ENCODE measurements at regions not wholly inside any gene's neighbourhood (a gene's known extent, or its start where the extent isn't known, plus 50 kb on each side); places are given as distances from the start of the nearest gene placed in this dataset.

DNA sequence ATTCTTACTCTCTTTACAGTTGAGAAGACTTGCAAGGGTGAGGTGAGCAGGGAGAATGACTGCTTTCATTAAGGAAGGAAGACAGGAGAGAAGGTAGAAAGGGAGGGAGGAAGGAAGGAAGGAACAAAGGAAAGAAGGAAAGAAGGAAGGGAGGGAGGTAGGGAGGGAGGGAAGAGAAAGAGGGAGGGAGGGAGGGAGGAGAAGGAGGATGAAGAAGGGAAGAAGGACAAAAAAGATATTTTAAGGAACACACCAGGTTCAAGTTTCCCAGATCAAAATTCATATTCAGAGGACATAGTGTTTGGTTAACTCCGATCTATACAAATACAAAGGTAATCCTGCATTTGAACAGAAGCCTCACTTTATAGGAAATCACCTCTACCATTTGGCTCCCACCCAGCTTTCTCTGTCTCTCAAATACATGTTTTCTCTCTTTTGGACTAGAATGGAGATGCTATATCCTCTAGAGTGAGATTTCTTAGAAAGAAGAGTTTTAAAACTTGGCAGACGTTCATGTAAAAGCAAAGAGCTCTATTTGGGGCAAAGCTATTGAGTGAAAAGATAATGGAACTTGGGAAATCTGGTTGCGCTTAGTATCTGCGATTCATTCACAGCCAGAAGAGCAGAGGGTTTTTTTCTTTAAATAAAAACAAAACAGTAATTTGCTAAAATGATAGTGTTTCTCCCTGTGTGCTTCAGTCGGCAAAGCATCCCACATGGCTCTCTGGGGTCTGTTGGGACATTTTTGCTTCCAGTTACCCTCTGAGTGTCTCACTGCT, 261.9 kb upstream of the LYZL1 start:
- DNase-seq = no peak
- intact Hi-C loops (cut with DNase I) = no loop called here

DNA sequence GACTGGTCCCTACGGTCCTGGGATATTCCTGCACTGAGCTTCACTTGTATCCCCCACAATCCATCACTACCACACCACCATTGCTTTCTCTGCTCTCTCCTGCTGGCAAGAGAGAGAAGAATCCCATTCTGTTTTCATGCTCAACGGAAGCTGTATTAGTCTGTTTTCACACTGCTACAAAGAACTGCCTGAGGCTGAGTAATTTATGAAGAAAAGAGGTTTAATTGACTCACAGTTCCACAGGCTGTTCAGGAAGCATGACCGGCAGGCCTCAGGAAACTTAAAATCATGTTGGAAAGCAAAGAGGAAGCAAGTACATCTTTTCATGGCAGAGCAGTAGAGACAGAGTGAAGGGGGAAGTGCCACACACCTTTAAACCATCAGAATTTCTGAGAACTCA, 260.4 kb upstream of the LYZL1 start:
- intact Hi-C loops (cut with DNase I) = no loop called here
- no peak for DNase-seq

DNA sequence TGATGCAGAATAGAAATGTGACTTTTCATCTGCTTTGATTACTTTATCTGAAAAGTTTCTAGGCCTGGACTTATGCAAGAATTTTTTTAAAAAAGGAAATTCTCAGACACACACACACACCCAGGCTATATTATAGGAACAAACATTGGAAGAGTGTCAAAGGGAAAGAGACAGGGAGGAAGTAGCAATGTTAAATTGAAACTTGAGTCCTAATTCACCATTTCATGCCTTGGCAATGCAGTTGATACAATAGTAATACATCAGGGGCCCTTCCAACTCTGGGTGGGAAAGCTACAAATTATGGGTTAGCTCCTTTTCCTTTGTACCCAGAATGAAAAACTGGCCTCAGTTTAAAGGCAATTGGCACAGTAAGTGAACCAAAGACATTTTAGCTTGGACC, 258.0 kb upstream of the LYZL1 start:
- intact Hi-C loops (cut with DNase I) = no loop called here

DNA sequence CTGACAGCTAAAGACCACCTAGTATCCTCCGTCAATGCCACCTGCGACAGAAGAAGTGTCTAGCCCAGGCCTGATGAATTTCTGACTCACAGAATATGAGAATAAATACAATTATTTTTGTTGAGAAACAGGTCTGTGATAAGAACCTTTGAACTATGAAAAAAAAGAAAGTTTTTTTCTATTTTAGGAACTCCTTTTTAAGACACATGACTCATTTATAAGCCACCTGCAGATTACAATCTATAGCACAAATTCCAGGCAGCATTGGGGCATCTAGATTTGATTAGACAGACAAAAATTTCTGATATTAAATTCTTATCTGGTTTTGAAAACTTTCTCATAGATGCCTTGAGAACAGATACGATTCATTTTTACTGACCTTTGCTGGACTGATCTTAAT, 256.7 kb upstream of the LYZL1 start:
- no peak for DNase-seq
- intact Hi-C loops (cut with DNase I) = no loop called here

More for the DNA sequence above, 258.0 kb upstream of the LYZL1 start:
- DNase-seq = no peak

DNA sequence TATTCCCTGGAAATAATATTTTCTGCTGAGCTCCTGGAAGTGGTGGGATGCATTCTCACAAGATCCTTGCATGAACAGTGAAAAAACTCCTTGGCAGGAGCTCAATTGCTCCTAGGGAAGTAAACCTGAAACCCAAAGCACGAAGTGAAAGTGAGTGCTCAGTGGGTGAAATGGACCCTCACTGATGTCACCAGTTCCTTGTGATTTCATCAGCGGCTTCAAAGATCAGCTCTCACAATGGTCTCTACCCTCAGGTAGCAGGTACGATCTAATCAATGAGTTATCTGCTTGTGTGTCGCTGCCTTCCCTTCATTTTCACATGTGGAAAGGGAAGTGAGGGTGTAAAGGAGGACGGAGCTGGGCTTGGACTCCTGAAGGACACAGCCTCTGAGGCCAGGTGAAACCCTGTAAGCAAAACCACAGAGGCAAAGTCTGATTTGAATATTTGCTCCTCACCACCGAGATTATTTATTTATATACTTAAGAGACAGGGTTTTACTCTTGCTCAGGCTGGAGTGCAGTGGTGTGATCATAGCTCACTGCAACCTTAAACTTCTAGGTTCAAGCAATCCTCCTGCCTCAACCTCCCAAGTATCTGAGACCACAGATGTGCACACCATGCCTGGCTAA, 255.4 kb upstream of the LYZL1 start:
- intact Hi-C loops (cut with DNase I) = no loop called here
- no peak for DNase-seq

DNA sequence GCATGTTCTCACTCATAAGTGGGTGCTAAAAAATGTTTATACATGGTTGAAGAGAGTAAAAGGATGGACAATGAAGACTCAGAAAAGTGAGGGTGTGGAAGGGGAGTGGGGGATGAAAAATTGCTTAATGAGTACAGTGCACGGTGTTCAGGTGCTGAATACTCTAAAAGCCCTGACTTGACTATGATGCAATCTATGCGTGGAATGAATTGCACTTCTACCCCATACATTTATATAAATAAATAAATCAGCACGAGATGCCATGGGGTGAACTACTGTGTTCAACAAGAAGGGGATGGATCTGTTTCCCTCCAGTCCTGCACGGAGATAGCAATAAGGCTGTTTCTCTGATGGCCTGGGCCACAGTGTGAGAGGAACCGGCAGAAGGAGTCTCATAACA, 254.3 kb upstream of the LYZL1 start:
- DNase-seq = no peak
- intact Hi-C loops (cut with DNase I) = no loop called here

DNA sequence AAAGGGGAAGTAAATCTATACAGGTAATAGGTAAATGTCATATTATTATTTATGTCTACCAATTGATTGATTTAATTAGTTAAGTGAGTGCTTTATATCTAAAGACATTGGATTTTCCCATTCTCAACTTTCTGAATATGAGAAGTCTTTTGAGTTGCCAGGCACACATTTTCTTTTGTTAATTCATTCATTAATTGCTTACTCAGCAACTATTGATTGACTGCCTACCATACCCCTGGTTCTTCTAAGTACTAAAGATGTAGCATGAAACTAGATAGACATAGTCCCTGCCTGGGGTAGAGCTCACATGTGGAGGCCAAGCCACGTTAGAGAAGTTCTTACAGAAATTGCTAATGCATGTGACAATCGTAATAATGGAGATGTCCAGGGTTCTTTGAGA, 253.1 kb upstream of the LYZL1 start:
- no peak for DNase-seq
- intact Hi-C loops (cut with DNase I) = no loop called here

DNA sequence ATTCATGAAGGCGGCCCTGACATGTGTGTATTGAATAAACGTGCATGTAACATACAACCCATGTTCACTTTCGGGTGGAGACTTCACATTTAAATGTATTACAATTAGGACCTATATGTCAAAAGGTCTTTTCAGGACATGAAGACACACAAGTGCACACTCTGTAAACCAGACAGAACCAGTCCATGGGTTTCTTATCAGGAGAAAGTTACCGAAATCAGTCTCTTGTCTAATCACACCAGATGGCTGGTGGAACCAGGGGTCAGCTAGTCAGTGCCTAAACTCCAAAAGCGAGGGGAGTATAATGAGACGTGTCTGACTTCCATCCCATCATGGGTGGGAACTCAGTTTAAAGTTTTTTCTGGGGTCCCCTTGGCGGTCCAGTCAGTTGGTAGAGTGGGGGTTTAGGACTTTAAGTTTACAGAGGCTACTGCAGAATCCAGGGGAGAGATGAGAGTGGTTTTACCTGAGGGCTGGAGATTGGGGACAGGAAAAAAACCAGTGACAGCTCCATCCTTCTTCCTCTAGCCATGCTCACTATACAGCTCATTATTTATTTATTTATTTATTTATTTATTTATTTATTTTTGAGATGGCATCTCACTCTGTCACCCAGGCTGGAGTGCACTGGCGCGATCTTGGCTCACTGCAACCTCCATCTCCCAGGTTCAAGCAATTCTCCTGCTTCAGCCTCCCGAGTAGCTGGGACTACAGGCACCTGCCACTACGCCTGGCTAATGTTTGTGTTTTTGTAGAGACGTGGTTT, 251.3 kb upstream of the LYZL1 start:
- no peak for DNase-seq
- intact Hi-C loops (cut with DNase I) = no loop called here

DNA sequence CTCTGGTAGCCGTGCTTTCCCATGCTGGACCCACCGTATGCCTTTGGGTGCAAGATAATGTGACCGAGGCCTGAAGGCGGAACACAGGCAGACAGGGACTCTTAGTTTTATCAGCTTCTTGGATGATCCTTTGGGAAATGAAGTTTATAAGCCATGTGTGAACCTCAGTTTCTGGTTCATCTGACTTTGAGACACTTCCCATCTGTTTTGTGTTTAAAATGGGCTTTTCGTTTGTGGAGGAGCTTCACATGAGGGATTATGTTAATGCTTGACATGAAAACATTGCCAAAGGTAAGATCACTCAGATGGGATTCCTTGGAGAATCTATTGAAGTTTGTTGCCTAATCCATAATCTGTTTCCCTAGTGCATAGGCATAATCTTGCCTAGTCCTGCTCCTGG, 249.8 kb upstream of the LYZL1 start:
- intact Hi-C loops (cut with DNase I) = no loop called here
- no peak for DNase-seq

DNA sequence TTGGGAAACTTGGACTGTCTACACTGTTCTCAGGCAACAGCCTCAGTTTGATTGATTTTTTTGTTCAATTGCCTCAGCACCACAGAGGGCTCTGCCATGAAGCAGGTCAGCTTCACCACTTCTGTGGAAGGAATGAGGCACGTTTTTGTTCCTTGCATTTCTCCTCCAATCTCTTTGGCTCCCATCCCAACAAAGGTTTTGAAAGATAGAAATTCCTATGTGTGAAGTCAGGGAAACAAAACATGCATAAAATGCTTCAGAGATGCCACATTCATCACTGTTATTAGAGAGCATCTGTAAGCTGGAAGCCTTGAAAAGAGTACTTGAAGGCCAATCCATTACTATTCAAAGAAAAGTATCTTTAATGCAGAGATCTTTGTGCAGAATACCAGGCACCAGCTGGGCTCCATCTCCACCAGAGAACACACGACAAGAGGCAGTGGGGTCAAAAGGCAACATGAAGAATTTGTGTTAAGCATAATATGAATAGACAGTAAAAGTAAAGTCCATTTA, 249.1 kb upstream of the LYZL1 start:
- DNase-seq = no peak
- intact Hi-C loops (cut with DNase I) = no loop called here

DNA sequence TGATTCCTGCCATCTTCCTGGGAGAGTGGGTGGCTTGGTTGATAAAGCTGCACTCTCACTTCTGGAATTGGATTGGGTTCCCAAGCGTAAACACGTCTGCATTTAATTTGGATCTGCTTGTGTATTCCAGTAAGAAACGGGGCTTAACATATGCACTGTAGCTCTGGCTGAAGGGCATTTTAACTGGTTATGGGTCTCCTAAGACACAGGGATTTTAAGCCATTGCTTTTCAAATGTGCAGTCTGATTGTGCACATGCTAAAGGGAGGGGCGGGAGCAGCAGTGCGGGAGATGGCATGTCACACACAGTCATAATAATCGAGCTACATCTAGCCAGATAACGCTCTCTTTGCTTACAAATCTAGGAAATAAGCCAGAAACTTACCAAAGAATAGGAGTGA, 247.3 kb upstream of the LYZL1 start:
- intact Hi-C loops (cut with DNase I) = no loop called here
- no peak for DNase-seq

DNA sequence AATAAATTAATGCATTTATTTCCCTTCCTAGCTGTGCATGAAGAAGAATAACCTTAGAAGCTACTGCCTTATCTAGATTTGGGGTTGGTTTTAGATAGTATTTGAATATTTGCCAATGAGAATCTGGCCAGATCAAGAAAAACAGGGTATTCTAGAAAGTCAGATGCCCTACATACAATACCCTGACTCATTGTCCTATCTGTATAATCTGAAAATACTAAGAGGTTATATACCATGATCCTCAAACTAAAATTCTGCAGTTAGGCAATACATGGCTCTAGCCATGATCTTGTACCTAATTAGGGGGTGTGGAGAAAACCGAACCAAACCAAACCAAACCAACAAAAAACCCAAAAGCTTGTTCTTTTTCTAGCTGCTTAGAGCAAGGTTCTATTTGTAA, 240.4 kb upstream of the LYZL1 start:
- intact Hi-C loops (cut with DNase I) = no loop called here

DNA sequence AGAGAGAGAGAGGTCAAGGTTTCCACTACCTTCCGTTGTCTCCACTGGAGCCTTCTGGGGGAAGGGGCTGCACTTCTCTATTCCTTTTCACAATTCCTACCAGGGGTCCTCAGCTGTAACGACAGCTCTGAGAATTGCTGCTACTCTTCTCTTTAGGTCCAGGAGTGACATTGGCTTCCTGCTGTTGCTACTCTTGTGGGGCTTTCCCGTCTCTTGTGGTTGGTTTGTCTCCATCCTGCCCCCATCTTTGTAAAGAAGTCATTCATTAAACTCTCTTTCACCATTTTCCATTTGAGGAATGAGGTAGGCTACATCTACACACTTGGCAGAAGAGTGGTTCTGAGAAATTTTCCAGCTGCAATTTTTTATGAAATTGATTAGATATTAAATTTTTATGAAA, 238.8 kb upstream of the LYZL1 start:
- intact Hi-C loops (cut with DNase I) = no loop called here
- no peak for DNase-seq

More for the DNA sequence above, 240.4 kb upstream of the LYZL1 start:
- DNase-seq = no peak

DNA sequence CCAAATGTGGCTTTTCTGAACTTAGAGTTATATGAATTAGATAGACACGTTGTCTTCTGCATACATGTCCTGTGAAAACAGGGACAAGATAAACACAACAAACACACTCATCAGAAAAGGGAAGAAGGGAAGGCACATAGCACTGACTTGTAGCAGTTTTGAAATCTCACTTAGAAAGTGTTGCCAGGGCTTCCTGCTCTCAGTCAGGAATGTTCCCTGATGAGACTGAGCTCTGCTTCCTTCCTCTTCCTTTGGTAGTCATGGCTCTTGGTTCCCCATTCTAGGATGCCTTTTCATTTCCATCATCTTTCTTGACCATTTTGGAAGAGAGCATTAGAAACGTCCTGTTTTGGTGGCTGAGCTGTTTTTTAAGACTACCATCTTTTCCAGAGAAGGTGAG, 233.8 kb upstream of the LYZL1 start:
- no peak for DNase-seq
- intact Hi-C loops (cut with DNase I) = no loop called here

DNA sequence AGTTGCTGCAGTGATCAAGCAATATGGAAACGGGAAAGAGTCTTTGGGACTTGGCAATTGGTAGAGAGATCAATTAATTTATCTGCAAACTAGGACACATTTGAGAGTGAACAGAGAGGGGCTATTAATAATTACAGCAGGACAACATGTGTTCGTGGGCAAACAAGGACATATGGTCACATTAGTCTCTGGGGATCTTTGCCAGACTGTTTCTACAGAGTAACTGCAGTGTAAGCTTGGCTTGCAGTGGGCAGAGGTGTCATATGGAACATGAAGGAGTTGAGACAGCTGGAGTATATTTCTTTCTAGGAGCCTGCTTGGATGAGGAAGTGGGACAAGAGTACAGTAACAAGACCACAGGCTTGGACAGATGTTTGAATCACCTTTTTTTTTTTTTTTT, 232.1 kb upstream of the LYZL1 start:
- no peak for DNase-seq
- intact Hi-C loops (cut with DNase I) = no loop called here

DNA sequence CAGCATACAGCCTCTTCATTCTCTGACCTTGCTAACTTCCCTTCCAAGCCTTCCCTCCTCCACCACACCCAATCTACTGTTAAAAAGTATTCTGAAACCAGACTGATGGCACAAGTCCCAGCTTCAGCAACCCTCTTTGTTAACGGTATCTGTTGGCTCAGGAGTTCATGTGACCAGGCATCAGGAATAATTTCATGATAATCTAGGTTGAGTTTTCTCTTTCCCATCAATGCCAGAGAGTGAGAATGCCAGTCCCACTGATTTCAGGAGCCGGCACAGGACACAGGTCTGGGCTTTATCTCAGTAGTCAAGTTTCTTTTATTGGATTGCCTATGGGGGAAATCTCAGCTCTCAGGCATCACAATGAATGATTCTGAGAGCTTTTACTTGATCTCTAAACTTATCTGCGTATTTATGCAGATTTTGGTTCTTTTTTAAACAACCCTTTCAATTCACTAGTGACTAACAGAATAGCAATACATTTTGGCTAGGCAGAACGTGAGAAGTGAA, 231.0 kb upstream of the LYZL1 start:
- intact Hi-C loops (cut with DNase I) = no loop called here
- DNase-seq = no peak

DNA sequence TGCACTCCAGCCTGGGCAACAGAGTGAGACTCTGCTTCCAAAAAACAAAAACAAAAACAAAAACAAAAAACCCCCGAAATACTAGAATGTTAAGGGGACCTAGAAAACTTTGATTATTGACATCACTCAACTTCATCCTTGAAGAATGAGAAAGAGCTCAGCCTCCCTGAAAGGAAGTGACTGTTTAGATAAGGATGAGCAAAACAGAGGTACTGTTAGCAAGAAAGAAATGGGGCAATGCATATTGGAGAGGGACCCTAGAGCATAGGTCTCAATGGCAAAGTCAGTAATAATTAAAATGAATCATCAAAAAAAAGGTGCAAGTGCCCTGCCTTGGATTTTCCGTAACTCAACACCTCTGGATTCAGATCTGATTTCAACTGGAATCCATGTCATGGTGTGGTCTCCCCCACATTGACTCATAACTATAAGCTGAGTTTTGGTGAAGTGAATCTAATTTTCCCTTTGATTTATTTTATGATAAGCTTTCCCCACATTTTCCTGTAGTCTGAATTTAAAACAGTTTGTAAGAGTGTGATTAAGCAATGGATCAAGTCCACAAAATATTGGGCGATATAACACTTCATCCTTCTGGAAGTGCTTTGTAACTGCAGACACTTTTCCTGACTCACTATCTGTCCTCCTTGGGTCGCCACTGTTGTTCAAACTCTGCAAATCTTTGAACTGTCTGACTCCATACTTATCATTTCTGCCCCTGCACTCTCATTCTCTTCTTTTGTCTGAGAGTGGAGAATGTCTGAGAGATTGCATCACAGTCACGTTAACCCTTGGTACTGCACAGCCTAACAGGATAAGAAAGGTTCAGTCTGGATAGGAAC, 224.8 kb upstream of the LYZL1 start:
- DNase-seq = no peak
- intact Hi-C loops (cut with DNase I) = no loop called here

DNA sequence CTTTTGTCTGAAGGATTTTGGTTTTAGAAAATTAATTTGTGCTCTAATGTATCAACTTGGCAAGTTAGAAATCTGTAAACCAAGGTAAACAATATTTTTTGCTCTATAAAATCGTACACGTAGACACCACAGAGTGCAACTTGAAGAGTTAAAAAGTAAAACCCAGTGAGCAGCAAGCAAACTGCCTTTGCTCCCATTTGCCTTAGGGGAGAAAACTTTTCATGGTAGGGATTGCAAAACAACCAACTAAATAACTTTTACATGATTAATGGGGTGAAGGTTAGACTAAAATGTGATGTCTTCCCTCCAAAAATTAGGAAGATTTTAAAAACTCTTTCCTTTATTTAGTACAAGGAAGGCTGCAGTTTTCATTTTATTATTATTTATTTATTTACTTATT, 224.2 kb upstream of the LYZL1 start:
- intact Hi-C loops (cut with DNase I) = no loop called here

DNA sequence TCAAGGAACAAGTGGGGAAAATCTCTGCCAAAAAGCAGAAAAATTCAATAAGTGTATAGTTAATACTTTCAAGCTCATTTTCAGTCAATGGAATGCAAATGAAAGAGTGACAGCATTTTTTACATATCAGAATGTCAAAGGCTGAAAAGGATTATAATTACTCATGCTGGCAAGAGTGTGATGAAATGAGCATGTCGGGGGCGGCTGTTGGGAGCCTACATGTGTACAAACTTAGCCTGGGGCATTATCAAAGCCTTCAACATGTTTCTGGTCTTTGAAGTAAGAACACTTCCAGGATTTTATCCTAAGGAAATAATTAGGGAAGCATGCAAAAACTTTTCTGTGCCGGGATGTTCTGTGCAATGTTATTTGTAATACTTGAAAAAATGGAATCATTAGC, 221.7 kb upstream of the LYZL1 start:
- intact Hi-C loops (cut with DNase I) = no loop called here
- peak in 5 of 42 donors; percentile 14 to 23 (median 15) for DNase-seq

More for the DNA sequence above, 224.2 kb upstream of the LYZL1 start:
- DNase-seq = no peak
